Left lung (tissue), 4 donors: ENCODE measurements at regions not wholly inside any gene's neighbourhood (a gene's known extent, or its start where the extent isn't known, plus 50 kb on each side); places are given as distances from the start of the nearest gene placed in this dataset.

ENCODE experiments used
- ATAC-seq: fragments of 200-7000 bp; cut with Tn5 transposase; one replicate; pipeline ENCODE4 v1.9.1; 2020; ENCODE audit warnings: moderate library complexity
- DNase-seq, 4 donors: peaks; one replicate each; pipeline ENCODE4 v3.0.0-alpha.2; 2013 to 2020
- H3K27ac ChIP-seq, 2 donors: fragments of 200-600 bp; sonication (generic) in 1 of 2; one replicate each; pipeline versions ENCODE4 v1.5.0 to v1.8.0; 2020 to 2021
- H3K27me3 ChIP-seq, 2 donors: fragments of 200-600 bp; sonication (generic) in 1 of 2; one replicate each; pipeline versions ENCODE4 v1.5.0 to v1.8.0; 2020 to 2021
- H3K36me3 ChIP-seq, 2 donors: fragments of 200-600 bp; sonication (generic) in 1 of 2; one replicate each; pipeline versions ENCODE4 v1.5.0 to v1.8.0; 2020 to 2021
- H3K4me1 ChIP-seq, 2 donors: fragments of 200-600 bp; one replicate each; pipeline ENCODE4 v1.8.0; 2021
- H3K4me3 ChIP-seq, 2 donors: fragments of 200-600 bp; sonication (generic) in 1 of 2; one replicate each; pipeline versions ENCODE4 v1.5.0 to v1.8.0; 2020 to 2021; ENCODE audit warnings: mild to moderate bottlenecking in 1 of 2
- H3K9me3 ChIP-seq, 2 donors: fragments of 200-600 bp; sonication (generic) in 1 of 2; one replicate each; pipeline versions ENCODE4 v1.5.0 to v1.8.0; 2020 to 2021
- CTCF ChIP-seq, 2 donors: fragments of 200-600 bp; sonication (generic) in 1 of 2; IDR thresholded peaks; one replicate each; pipeline versions ENCODE4 v1.5.0 to v1.8.0; 2021; ENCODE audit warnings: antibody characterized with exemption in 2 of 2
- intact Hi-C, 2 donors: fragments of 100-400 bp; cut with DNase I; formaldehyde crosslinking; loops; one replicate each; pipeline versions ENCODE4 v1.11.2 to v1.14.2; 2022
- donor health status: DM: no; HTN: yes; CAD: no.
- donor health status: DM: no; HTN: no; CAD: no.

GRCh38 chr21:32209580-32209979 lies 69.3 kb downstream of the MIS18A start:
- DNase-seq (no peak), ATAC-seq (no peak)
- no peak for TF ChIP-seq CTCF (IDR thresholded peaks at IDR 0.05)
- intact Hi-C loops = no loop called here
- Histone ChIP-seq H3K4me3 (no peak overlapping the region), H3K27ac (no peak overlapping the region), H3K27me3 (no peaks in the 10 kb centered on the region), H3K4me1 (no peaks in the 10 kb centered on the region), H3K9me3 (peaks cover 0 to 8% of the 10 kb centered on the region in 2 donors), H3K36me3 (no peaks in the 10 kb centered on the region)

- DNase-seq = no peak
- no peak for ATAC-seq
- intact Hi-C loops = no loop called here
- Histone ChIP-seq H3K27me3 (no peaks in the 10 kb centered on the region), H3K36me3 (no peaks in the 10 kb centered on the region), H3K4me3 (no peak overlapping the region), H3K27ac (no peak overlapping the region), H3K9me3 (peaks cover 0 to 8% of the 10 kb centered on the region in 2 donors), H3K4me1 (no peaks in the 10 kb centered on the region)
- TF ChIP-seq CTCF (IDR thresholded peaks at IDR 0.05) = no peak
Observed at GRCh38 chr21:32207406-32207716, 71.5 kb downstream of the MIS18A start.

GRCh38 chr21:32206631-32207405 lies 72.0 kb downstream of the MIS18A start:
- DNase-seq (no peak), ATAC-seq (no peak)
- H3K4me1 ChIP-seq = no peaks in the 10 kb centered on the region
- H3K4me3 ChIP-seq = no peak overlapping the region
- no peaks in the 10 kb centered on the region for H3K36me3 ChIP-seq
- no peak overlapping the region for H3K27ac ChIP-seq
- intact Hi-C loops = no loop called here
- H3K27me3 ChIP-seq = no peaks in the 10 kb centered on the region
- TF ChIP-seq CTCF (IDR thresholded peaks at IDR 0.05) = no peak
- H3K9me3 ChIP-seq = peaks cover 0 to 8% of the 10 kb centered on the region in 2 donors

GRCh38 chr21:32203877-32204480 lies 74.9 kb downstream of the MIS18A start:
- intact Hi-C loops = no loop called here
- no peaks in the 10 kb centered on the region for H3K36me3 ChIP-seq
- ATAC-seq = no peak
- peaks cover 0 to 8% of the 10 kb centered on the region in 2 donors for H3K9me3 ChIP-seq
- H3K27ac ChIP-seq = no peak overlapping the region
- H3K4me3 ChIP-seq = no peak overlapping the region
- H3K27me3 ChIP-seq = no peaks in the 10 kb centered on the region
- no peaks in the 10 kb centered on the region for H3K4me1 ChIP-seq
- no peak for TF ChIP-seq CTCF (IDR thresholded peaks at IDR 0.05)
- DNase-seq = no peak

GRCh38 chr21:32200029-32200428 lies 78.8 kb downstream of the MIS18A start:
- H3K27me3 ChIP-seq = no peaks in the 10 kb centered on the region
- ATAC-seq (no peak), DNase-seq (no peak)
- peaks cover 0 to 8% of the 10 kb centered on the region in 2 donors for H3K9me3 ChIP-seq
- H3K27ac ChIP-seq = no peak overlapping the region
- H3K4me3 ChIP-seq = no peak overlapping the region
- no peaks in the 10 kb centered on the region for H3K36me3 ChIP-seq
- H3K4me1 ChIP-seq = no peaks in the 10 kb centered on the region
- intact Hi-C loops = no loop called here
- no peak for TF ChIP-seq CTCF (IDR thresholded peaks at IDR 0.05)
